ENCODE measurements at regions not wholly inside any gene's neighbourhood (a gene's known extent, or its start where the extent isn't known, plus 50 kb on each side); places are given as distances from the start of the nearest gene placed in this dataset.

- dilution Hi-C loops (cut with MboI; ENCODE audit: extremely low pct_ligation_motif_present, low sequenced_read_pairs) = no loop called here
- Histone ChIP-seq H3K36me3 (ENCODE audit: control insufficient read depth in 2 of 2, extremely low read depth in 1 of 2, insufficient read depth in 2 of 2, low read length in 2 of 2) (no peaks in the 10 kb centered on the region), H3K79me2 (ENCODE audit: control insufficient read depth, insufficient read depth, low read length) (no peaks in the 10 kb centered on the region), H3K9me1 (replicated peaks; ENCODE audit: control insufficient read depth, extremely low read depth, insufficient read depth, low read length) (no peaks in the 10 kb centered on the region), H3K4me2 (ENCODE audit: insufficient read depth, low read length) (no peak overlapping the region), H3K9me3 (replicated peaks; ENCODE audit: control insufficient read depth, insufficient read depth, low read length) (no peaks in the 10 kb centered on the region), H3K4me3 (replicated peaks in 1 of 3; ENCODE audit: insufficient read depth in 1 of 3, low read depth in 1 of 3, low read length in 3 of 3) (no peak overlapping the region), H3K27me3 (ENCODE audit: control insufficient read depth in 2 of 2, insufficient read depth in 2 of 2, low read length in 2 of 2) (no peaks in the 10 kb centered on the region), H3K27ac (ENCODE audit: insufficient read depth, low read depth, low read length) (no peak overlapping the region), H4K20me1 (replicated peaks; ENCODE audit: control insufficient read depth, extremely low read depth, insufficient read depth, low read length) (no peaks in the 10 kb centered on the region), H2AFZ (ENCODE audit: low read depth, low read length) (no peak overlapping the region), H3K9ac (replicated peaks; ENCODE audit: extremely low read depth, insufficient read depth, low read length) (no peak overlapping the region), H3K4me1 (ENCODE audit: control insufficient read depth, extremely low read depth, insufficient read depth, low read length) (no peaks in the 10 kb centered on the region)
- no TSS peak for BruUV-seq (replicated peaks)
- no peak for FAIRE-seq
- no peak for DNase-seq (ENCODE audit: low read depth, low spot score)
- ChIA-PET POLR2A (no interaction called here), CTCF (interaction anchor here (2.2 kb wide), 1 partner anchor 8 kb away, joined by 7 read pairs; no protein-coding TSS in a partner anchor)
- intact Hi-C loops (cut with micrococcal nuclease) = no loop called here
- TF ChIP-seq MYC (IDR thresholded peaks at IDR 0.05; ENCODE audit: low read depth, low read length) (no peak), JUN (IDR thresholded peaks at IDR 0.05; ENCODE audit: borderline replicate concordance, insufficient read depth, insufficient read length, low read depth) (no peak), MAX (IDR thresholded peaks at IDR 0.05; ENCODE audit: insufficient read depth, insufficient read length) (no peak), GATA2 (IDR thresholded peaks at IDR 0.05; ENCODE audit: insufficient read depth, insufficient read length, low read depth, low read length) (no peak), CTCF (IDR thresholded peaks at IDR 0.05; ENCODE audit: extremely low read depth in 1 of 2, insufficient read depth in 1 of 2, low read depth in 1 of 2, low read length in 2 of 2) (no peak), POLR2A (IDR thresholded peaks at IDR 0.05; ENCODE audit: low read depth, low read length) (no peak), POLR2AphosphoS5 (IDR thresholded peaks at IDR 0.05; ENCODE audit: insufficient read depth, low read depth, low read length) (no peak), FOS (IDR thresholded peaks at IDR 0.05; ENCODE audit: borderline replicate concordance, insufficient read depth, low read length) (no peak), EZH2 (IDR thresholded peaks at IDR 0.05; ENCODE audit: borderline replicate concordance, low read depth, low read length, severe bottlenecking) (no peak)
These were observed 327.1 kb upstream of the DDI1 start for GRCh38 chr11:103709371-103709770.
